ENCODE measurements at regions not wholly inside any gene's neighbourhood (a gene's known extent, or its start where the extent isn't known, plus 50 kb on each side); places are given as distances from the start of the nearest gene placed in this dataset.

DNA sequence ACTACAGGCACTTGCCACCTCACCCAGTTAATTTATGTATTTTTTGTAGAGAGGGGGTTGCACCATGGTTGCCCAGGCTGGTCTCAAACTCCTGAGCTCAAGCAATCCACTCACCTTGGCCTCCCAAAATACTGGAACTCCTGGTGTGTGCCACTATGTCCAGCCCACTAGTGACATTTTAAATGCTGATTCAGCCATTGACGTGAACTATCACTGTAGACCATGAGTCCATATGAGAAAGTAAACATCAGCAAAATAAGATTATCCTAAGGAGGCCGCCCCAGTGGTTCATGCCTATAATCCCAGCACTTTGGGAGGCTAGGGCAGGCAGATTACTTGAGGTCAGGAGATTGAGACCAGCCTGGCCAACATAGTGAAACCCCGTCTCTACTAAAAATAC, 488.1 kb upstream of the EDIL3 start:
- no peak for TF ChIP-seq TBP (IDR thresholded peaks at IDR 0.05; ENCODE audit: low read depth, low read length)
- no peak for TF ChIP-seq NRF1 (IDR thresholded peaks at IDR 0.05; ENCODE audit: low read depth, low read length)
- no peak for TF ChIP-seq POLR2A (IDR thresholded peaks at IDR 0.05; ENCODE audit: control extremely low read depth in 1 of 2, low read depth in 2 of 2, low read length in 2 of 2)
- TF ChIP-seq, protein P1, sequence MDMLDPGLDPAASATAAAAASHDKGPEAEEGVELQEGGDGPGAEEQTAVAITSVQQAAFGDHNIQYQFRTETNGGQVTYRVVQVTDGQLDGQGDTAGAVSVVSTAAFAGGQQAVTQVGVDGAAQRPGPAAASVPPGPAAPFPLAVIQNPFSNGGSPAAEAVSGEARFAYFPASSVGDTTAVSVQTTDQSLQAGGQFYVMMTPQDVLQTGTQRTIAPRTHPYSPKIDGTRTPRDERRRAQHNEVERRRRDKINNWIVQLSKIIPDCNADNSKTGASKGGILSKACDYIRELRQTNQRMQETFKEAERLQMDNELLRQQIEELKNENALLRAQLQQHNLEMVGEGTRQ (IDR thresholded peaks at IDR 0.05; ENCODE audit: low read length), result no peak
- TF ChIP-seq ZNF274 (IDR thresholded peaks at IDR 0.05; ENCODE audit: borderline replicate concordance, extremely low read depth, low read length), result no peak
- TF ChIP-seq, protein P2, sequence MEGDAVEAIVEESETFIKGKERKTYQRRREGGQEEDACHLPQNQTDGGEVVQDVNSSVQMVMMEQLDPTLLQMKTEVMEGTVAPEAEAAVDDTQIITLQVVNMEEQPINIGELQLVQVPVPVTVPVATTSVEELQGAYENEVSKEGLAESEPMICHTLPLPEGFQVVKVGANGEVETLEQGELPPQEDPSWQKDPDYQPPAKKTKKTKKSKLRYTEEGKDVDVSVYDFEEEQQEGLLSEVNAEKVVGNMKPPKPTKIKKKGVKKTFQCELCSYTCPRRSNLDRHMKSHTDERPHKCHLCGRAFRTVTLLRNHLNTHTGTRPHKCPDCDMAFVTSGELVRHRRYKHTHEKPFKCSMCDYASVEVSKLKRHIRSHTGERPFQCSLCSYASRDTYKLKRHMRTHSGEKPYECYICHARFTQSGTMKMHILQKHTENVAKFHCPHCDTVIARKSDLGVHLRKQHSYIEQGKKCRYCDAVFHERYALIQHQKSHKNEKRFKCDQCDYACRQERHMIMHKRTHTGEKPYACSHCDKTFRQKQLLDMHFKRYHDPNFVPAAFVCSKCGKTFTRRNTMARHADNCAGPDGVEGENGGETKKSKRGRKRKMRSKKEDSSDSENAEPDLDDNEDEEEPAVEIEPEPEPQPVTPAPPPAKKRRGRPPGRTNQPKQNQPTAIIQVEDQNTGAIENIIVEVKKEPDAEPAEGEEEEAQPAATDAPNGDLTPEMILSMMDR (IDR thresholded peaks at IDR 0.05; ENCODE audit: control extremely low read depth in 1 of 3, insufficient read depth in 1 of 3, low read depth in 1 of 3, low read length in 3 of 3), result no peak

Measured in H1 (cell line).